ENCODE measurements at regions not wholly inside any gene's neighbourhood (a gene's known extent, or its start where the extent isn't known, plus 50 kb on each side); places are given as distances from the start of the nearest gene placed in this dataset.
"Not testable (repeated sequence)": the region's sequence is repeated elsewhere in the genome, so short reads cannot be mapped to it uniquely, and the experiment has no call there.

DNA sequence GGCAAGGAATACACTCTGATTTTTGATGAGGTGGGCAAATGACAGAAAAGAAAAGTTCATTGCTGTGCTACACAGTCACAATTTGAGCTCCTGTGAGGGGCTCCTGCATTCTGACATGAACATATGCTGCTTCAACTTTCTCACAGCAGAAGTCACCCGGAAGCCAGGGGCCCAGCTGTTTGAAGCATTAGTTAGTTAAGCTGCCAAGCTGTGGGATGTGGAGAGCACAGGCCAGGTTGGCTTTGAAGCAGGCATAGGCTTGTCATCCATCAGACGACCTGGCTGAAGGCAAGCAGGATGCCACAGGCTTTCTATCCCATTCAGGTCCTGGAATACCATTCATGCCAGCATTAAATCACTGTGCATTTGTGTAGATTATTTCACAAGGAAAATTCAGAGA is 63.1 kb downstream of the MTNR1B start:
- TF ChIP-seq TAF1 (IDR thresholded peaks at IDR 0.05; ENCODE audit: low read depth, low read length): no peak
- no peak for TF ChIP-seq PAX5 (IDR thresholded peaks at IDR 0.05; ENCODE audit: insufficient read depth, low read length, severe bottlenecking)
- no peak for TF ChIP-seq POU2F2 (IDR thresholded peaks at IDR 0.05; ENCODE audit: low read depth, low read length)
- no peak for TF ChIP-seq SPI1 (IDR thresholded peaks at IDR 0.05; ENCODE audit: low read depth, low read length)
- TF ChIP-seq POLR2AphosphoS5 (IDR thresholded peaks at IDR 0.05; ENCODE audit: low read depth, low read length): no peak
- no peak for TF ChIP-seq POLR2A (IDR thresholded peaks at IDR 0.05; ENCODE audit: low read depth, low read length)
- DNase-seq (ENCODE audit: insufficient read length, low spot score): no peak
- FAIRE-seq: no peak

DNA sequence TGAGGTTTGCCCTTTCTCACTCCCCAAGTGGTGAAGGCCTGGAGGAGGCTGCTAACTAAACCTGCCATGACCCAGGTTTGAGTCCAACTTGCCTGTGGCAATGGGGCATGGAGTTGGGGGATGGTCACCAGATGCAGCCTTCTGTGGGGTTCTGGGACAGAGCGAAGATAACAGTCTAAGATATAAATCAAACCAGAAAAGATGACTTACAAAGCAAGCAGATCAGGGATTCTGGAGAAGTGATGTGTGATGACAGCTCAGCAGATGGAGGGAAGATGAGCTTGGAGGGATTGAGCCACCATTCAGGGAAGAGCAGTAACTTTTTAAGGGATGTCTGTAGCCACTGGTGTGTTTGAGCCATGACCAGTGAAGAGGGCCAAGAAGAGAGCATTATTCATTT is 63.6 kb downstream of the MTNR1B start:
- DNase-seq (ENCODE audit: insufficient read length, low spot score) (no peak), FAIRE-seq (no peak)
- no peak for TF ChIP-seq SPI1 (IDR thresholded peaks at IDR 0.05; ENCODE audit: low read depth, low read length)
- TF ChIP-seq TAF1 (IDR thresholded peaks at IDR 0.05; ENCODE audit: low read depth, low read length): no peak
- no peak for TF ChIP-seq POLR2AphosphoS5 (IDR thresholded peaks at IDR 0.05; ENCODE audit: low read depth, low read length)
- no peak for TF ChIP-seq POU2F2 (IDR thresholded peaks at IDR 0.05; ENCODE audit: low read depth, low read length)
- TF ChIP-seq PAX5 (IDR thresholded peaks at IDR 0.05; ENCODE audit: insufficient read depth, low read length, severe bottlenecking): no peak
- TF ChIP-seq POLR2A (IDR thresholded peaks at IDR 0.05; ENCODE audit: low read depth, low read length): no peak

DNA sequence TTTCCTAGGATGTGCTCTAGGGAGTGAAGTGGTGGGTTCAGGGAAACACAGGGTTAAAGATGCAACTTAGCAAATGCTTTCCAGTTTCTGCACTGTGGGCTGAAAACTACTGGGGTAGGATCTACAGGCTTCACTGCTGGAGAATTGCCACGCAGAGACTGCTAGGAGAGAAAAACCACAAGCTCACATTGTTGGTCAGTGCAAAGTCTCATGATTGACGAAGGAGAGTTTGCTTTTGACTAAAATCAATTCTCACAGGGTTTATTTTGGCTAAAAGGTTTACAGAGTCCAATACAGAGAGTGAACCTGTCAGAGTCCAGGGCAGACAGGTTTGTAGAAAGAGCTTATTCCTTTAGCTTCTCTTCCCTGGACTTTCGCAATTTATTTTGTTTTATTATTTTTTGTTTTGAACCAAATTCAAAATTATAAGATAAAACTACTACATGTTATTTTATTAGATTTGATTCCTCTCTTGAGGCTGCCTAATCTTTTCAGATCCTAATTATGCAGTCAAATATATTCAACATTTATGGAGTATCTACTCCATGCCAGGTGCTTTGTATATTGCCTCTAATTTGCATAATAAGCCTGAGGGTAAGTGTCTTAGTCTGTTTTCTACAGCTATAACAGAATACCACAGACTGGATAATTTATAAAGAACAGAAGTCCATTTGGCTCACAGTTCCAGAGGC is 64.7 kb downstream of the MTNR1B start:
- no peak for FAIRE-seq
- no peak for TF ChIP-seq TAF1 (IDR thresholded peaks at IDR 0.05; ENCODE audit: low read depth, low read length)
- no peak for TF ChIP-seq SPI1 (IDR thresholded peaks at IDR 0.05; ENCODE audit: low read depth, low read length)
- TF ChIP-seq POU2F2 (IDR thresholded peaks at IDR 0.05; ENCODE audit: low read depth, low read length): no peak
- DNase-seq (ENCODE audit: insufficient read length, low spot score): no peak

DNA sequence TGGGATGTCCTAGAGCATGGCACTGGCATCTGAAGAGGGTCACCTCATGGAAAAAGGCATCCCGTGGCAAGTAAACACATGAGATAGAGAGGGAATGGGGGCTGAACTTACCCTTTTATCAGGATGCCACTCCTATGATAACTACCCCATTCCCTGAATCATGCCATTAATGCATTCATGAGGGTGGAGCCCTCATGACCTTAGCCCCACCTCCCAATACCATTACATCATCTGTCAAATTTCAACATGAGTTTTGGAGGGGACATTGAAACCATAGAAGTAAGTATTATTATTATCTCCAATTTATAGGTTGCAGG is 65.2 kb downstream of the MTNR1B start:
- no peak for FAIRE-seq
- no peak for DNase-seq (ENCODE audit: insufficient read length, low spot score)
- TF ChIP-seq POU2F2 (IDR thresholded peaks at IDR 0.05; ENCODE audit: low read depth, low read length) (no peak), SPI1 (IDR thresholded peaks at IDR 0.05; ENCODE audit: low read depth, low read length) (no peak)

DNA sequence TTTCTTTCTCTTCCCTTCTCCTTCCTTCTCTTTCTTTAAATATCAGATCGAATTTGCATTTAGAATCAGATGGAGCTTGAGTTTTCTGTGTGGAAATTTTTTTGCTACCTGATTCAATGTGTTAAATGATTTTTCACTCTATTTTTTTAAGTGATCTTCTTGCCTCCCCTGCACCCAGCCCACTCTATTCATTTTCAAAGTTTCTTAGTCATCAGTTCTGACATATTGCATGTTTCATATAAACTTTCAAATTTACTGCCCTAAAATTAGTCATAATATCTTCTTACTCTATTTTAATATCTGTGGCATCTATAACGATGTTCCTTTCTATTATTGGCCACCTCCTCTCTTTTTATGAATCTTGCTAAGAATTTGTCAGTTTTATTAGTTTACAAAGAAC is 69.1 kb downstream of the MTNR1B start:
- FAIRE-seq (no peak), DNase-seq (ENCODE audit: insufficient read length, low spot score) (no peak)
- no peak for TF ChIP-seq SPI1 (IDR thresholded peaks at IDR 0.05; ENCODE audit: low read depth, low read length)
- no peak for TF ChIP-seq POLR2A (IDR thresholded peaks at IDR 0.05; ENCODE audit: low read depth, low read length)
- no peak for TF ChIP-seq POU2F2 (IDR thresholded peaks at IDR 0.05; ENCODE audit: low read depth, low read length)
- no peak for TF ChIP-seq PAX5 (IDR thresholded peaks at IDR 0.05; ENCODE audit: insufficient read depth, low read length, severe bottlenecking)

DNA sequence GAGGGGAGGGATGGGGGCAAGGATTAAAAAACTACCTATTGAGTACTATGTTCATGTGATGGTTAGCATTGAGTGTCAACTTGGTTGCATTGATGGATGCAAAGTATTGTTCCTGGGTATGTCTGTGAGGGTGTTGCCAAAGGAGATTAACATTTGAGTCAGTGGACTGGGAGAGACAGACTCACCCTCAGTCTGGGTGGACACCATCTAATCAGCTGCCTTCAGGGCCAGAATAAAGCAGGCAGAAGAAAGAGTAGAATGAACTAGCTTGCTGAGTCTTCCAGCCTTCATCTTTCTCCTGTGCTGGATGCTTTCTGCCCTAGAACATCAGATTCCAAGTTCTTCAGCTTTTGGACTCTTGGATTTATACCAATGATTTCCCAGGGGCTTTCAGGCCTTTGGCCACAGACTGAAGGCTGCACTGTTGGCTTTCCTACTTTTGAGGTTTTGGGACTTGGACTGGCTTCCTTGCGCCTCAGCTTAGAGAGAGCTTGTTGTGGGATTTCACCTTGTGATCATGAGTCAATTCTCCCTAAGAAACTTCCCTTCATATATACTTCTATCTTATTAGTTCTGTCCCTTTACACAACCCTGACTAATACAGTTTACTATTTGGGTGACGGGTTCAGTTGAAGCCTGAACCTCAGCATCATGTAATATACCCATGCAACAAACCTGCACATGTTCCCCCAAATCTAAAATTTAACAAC is 70.2 kb downstream of the MTNR1B start:
- no peak for TF ChIP-seq POU2F2 (IDR thresholded peaks at IDR 0.05; ENCODE audit: low read depth, low read length)
- no peak for TF ChIP-seq SPI1 (IDR thresholded peaks at IDR 0.05; ENCODE audit: low read depth, low read length)
- TF ChIP-seq POLR2AphosphoS5 (IDR thresholded peaks at IDR 0.05; ENCODE audit: low read depth, low read length): no peak
- no peak for TF ChIP-seq TAF1 (IDR thresholded peaks at IDR 0.05; ENCODE audit: low read depth, low read length)
- no peak for TF ChIP-seq POLR2A (IDR thresholded peaks at IDR 0.05; ENCODE audit: low read depth, low read length)
- no peak for TF ChIP-seq PAX5 (IDR thresholded peaks at IDR 0.05; ENCODE audit: insufficient read depth, low read length, severe bottlenecking)
- no peak for FAIRE-seq
- DNase-seq (ENCODE audit: insufficient read length, low spot score): no peak

DNA sequence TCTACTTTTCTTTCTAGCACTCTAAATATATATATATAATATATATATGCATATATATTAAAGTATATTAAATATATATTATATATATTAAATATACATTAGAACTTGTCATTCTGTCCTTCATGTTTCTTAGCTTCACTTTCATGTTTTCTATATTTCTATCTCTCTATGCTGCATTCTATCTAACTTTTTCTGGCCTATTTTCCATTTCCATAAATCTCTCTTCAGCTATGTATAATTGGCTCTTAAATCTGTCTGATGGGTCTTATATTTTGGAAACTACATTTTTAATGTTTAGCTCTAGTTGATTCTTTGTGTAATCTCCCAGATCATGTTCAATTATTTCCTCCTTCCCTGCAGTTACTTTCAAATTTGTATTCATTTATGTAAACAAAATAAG is 72.2 kb downstream of the MTNR1B start:
- TF ChIP-seq PAX5 (IDR thresholded peaks at IDR 0.05; ENCODE audit: insufficient read depth, low read length, severe bottlenecking) (no peak), SPI1 (IDR thresholded peaks at IDR 0.05; ENCODE audit: low read depth, low read length) (no peak)
- no peak for FAIRE-seq
- DNase-seq (ENCODE audit: insufficient read length, low spot score): no peak

DNA sequence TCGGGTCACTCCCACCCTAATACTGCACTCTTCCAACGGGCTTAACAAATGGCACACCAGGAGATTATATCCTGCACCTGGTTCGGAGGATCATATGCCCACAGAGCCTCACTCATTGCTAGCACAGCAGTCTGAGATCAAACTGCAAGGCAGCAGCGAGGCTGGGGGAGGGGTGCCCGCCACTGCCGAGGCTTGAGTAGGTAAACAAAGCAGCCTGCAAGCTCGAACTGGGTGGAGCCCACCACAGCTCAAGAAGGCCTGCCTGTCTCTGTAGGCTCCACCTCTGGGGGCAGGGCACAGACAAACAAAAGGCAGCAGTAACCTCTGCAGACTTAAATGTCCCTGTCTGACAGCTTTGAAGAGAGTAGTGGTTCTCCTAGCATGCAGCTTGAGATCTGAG is 73.7 kb downstream of the MTNR1B start:
- DNase-seq (ENCODE audit: insufficient read length, low spot score); FAIRE-seq: not testable (repeated sequence)

DNA sequence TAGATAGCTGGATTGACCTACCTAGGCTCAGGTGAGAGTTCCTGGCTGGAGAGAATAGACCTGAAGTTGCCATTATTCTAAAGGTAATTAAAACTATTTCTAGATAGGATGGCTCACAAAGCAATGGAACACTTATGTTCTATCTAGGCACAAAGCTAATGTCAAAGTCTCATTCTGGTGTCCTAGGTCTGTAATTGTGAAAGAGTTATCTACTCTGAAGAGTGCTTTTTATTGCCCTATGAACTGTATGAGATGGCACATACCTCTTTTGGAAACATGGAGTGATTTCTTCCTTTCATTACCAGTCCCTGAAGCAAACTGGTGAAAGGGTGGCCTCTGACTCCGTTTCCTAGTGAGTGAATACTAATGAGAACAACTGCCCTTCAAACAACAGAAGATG is 80.3 kb downstream of the MTNR1B start:
- DNase-seq (ENCODE audit: insufficient read length, low spot score) (no peak), FAIRE-seq (no peak)
- TF ChIP-seq TAF1 (IDR thresholded peaks at IDR 0.05; ENCODE audit: low read depth, low read length): no peak
- TF ChIP-seq POLR2A (IDR thresholded peaks at IDR 0.05; ENCODE audit: low read depth, low read length): no peak
- TF ChIP-seq POLR2AphosphoS5 (IDR thresholded peaks at IDR 0.05; ENCODE audit: low read depth, low read length): no peak
- TF ChIP-seq SPI1 (IDR thresholded peaks at IDR 0.05; ENCODE audit: low read depth, low read length): no peak
- TF ChIP-seq PAX5 (IDR thresholded peaks at IDR 0.05; ENCODE audit: insufficient read depth, low read length, severe bottlenecking): no peak

DNA sequence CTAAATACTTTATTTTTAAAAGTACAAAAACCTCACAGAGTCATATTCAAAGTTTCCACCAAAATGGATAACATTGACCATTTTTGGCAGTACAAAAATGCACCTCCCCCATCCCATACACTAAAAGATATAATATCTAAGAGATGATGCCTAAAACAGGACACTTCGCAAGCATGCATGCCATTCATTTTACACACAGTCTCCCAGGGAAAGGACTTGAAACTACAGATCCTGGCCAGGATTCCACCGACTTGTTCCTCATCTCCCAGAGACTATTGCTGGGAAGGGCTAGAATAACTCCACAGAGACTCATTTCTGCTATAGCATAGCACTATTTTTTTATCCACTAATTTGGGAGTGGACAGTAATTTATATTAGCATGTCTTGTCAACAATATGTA is 81.7 kb downstream of the MTNR1B start:
- FAIRE-seq: no peak
- TF ChIP-seq TAF1 (IDR thresholded peaks at IDR 0.05; ENCODE audit: low read depth, low read length): no peak
- no peak for TF ChIP-seq POLR2AphosphoS5 (IDR thresholded peaks at IDR 0.05; ENCODE audit: low read depth, low read length)
- no peak for TF ChIP-seq SPI1 (IDR thresholded peaks at IDR 0.05; ENCODE audit: low read depth, low read length)
- no peak for TF ChIP-seq POLR2A (IDR thresholded peaks at IDR 0.05; ENCODE audit: low read depth, low read length)
- no peak for TF ChIP-seq PAX5 (IDR thresholded peaks at IDR 0.05; ENCODE audit: insufficient read depth, low read length, severe bottlenecking)
- TF ChIP-seq POU2F2 (IDR thresholded peaks at IDR 0.05; ENCODE audit: low read depth, low read length): no peak
- no peak for DNase-seq (ENCODE audit: insufficient read length, low spot score)

DNA sequence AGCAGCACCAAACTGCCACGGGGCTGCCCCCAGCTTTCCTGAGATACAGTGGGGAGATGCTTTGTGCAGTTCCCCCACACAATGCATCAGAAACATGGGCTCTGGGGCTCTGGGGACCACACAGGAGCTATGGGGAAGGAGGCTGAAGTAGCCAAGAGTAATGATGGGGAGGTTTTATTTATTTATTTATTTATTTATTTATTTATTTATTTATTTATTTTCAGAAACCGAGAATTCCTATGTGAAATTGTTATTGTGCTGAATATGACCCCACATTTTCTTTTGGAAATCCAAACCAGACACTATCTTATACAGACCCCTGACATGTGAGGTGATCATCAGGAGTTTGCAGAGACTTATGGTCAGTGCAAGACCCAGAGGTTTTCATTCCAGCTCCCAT is 84.4 kb downstream of the MTNR1B start:
- DNase-seq (ENCODE audit: insufficient read length, low spot score) (no peak), FAIRE-seq (no peak)
- TF ChIP-seq POU2F2 (IDR thresholded peaks at IDR 0.05; ENCODE audit: low read depth, low read length) (no peak), TAF1 (IDR thresholded peaks at IDR 0.05; ENCODE audit: low read depth, low read length) (no peak), PAX5 (IDR thresholded peaks at IDR 0.05; ENCODE audit: insufficient read depth, low read length, severe bottlenecking) (no peak), POLR2AphosphoS5 (IDR thresholded peaks at IDR 0.05; ENCODE audit: low read depth, low read length) (no peak), SPI1 (IDR thresholded peaks at IDR 0.05; ENCODE audit: low read depth, low read length) (no peak), POLR2A (IDR thresholded peaks at IDR 0.05; ENCODE audit: low read depth, low read length) (no peak)
